GM10248 (cell line): ENCODE measurements at regions not wholly inside any gene's neighbourhood (a gene's known extent, or its start where the extent isn't known, plus 50 kb on each side); places are given as distances from the start of the nearest gene placed in this dataset.

ENCODE experiments used
- CTCF ChIA-PET: fragments of 300-600 bp; sonication (Branson Sonifier 250); formaldehyde crosslinking; extraction: SDS; loops from one replicate; lab custom pipeline; 2021; ENCODE audit warnings: antibody characterized with exemption; lab: Yijun Ruan, JAX
- POLR2A ChIA-PET: fragments of 350-650 bp; sonication (Branson Sonifier 250); formaldehyde crosslinking; extraction: SDS; loops from one replicate; lab custom pipeline; 2020; ENCODE audit warnings: antibody characterized with exemption; lab: Yijun Ruan, JAX
- DNase-seq: peaks from one replicate; pipeline ENCODE4 v3.0.0; 2012; ENCODE audit errors: extremely low spot score
- CTCF ChIP-seq: IDR thresholded peaks from 2 replicates; pipeline ENCODE4 v1.5.1; 2012; ENCODE audit warnings: mild to moderate bottlenecking, low read depth; ENCODE audit errors: extremely low read depth, missing control alignments, control extremely low read depth

GRCh38 chr7:47685712-47686376 lies 103.9 kb upstream of the TNS3 start:
- TF ChIP-seq CTCF = no peak
- ChIA-PET POLR2A (no interaction called here), CTCF (interaction anchor here (0.7 to 1.7 kb wide), 3 partner anchors 12 to 241 kb away, joined by 3 to 5 read pairs (median 3); no protein-coding TSS in a partner anchor)
- no peak for DNase-seq

- no peak for TF ChIP-seq CTCF
- CTCF ChIA-PET = interaction anchor here (1.2 to 1.7 kb wide), 3 partner anchors 11 to 240 kb away, joined by 3 to 5 read pairs (median 3); no protein-coding TSS in a partner anchor
- POLR2A ChIA-PET = no interaction called here
- no peak for DNase-seq
Observed at GRCh38 chr7:47685151-47685550, 103.2 kb upstream of the TNS3 start.

GRCh38 chr7:47684728-47685127 lies 102.8 kb upstream of the TNS3 start:
- ChIA-PET CTCF (interaction anchor here (1.2 to 1.7 kb wide), 3 partner anchors 10 to 240 kb away, joined by 3 to 5 read pairs (median 3); no protein-coding TSS in a partner anchor), POLR2A (no interaction called here)

GRCh38 chr7:47683485-47683898 lies 101.6 kb upstream of the TNS3 start:
- DNase-seq = no peak
- ChIA-PET POLR2A (no interaction called here), CTCF (no interaction called here)
- no peak for TF ChIP-seq CTCF

More at GRCh38 chr7:47684728-47685127, 102.8 kb upstream of the TNS3 start:
- no peak for TF ChIP-seq CTCF
- no peak for DNase-seq

- no peak for DNase-seq
- ChIA-PET POLR2A (no interaction called here), CTCF (no interaction called here)
- no peak for TF ChIP-seq CTCF
Observed at GRCh38 chr7:47682874-47683273, 101.0 kb upstream of the TNS3 start.

GRCh38 chr7:47681249-47681810 lies 99.4 kb upstream of the TNS3 start:
- no peak for TF ChIP-seq CTCF
- POLR2A ChIA-PET = no interaction called here
- CTCF ChIA-PET = no interaction called here
- DNase-seq = no peak
